Colonic mucosa (tissue), 4 donors: ENCODE measurements at regions not wholly inside any gene's neighbourhood (a gene's known extent, or its start where the extent isn't known, plus 50 kb on each side); places are given as distances from the start of the nearest gene placed in this dataset.

Experiments used
- DNase-seq: peaks from one replicate; pipeline ENCODE4 v3.0.0-alpha.2; 2020
- H3K27ac ChIP-seq: fragments of 200-600 bp; one replicate; pipeline ENCODE4 v1.8.0; 2021
- H3K27me3 ChIP-seq: fragments of 200-600 bp; one replicate; pipeline ENCODE4 v1.8.0; 2021
- H3K36me3 ChIP-seq: fragments of 200-600 bp; one replicate; pipeline ENCODE4 v1.8.0; 2021
- H3K4me1 ChIP-seq: fragments of 200-600 bp; one replicate; pipeline ENCODE4 v1.8.0; 2021; ENCODE audit warnings: mild to moderate bottlenecking
- H3K4me3 ChIP-seq: fragments of 200-600 bp; one replicate; pipeline ENCODE4 v1.8.0; 2021
- H3K9ac ChIP-seq, 2 donors: one replicate each; pipeline ENCODE4 v1.7.0; 2013; ENCODE audit warnings: control low read depth in 2 of 2, low read depth in 2 of 2, low read length in 2 of 2
- H3K9me3 ChIP-seq: fragments of 200-600 bp; one replicate; pipeline ENCODE4 v1.8.0; 2021
- CTCF ChIP-seq: fragments of 200-600 bp; IDR thresholded peaks from one replicate; pipeline ENCODE4 v1.8.0; 2022; ENCODE audit warnings: antibody characterized with exemption, mild to moderate bottlenecking
- intact Hi-C: fragments of 100-400 bp; cut with DNase I; formaldehyde crosslinking; loops from one replicate; pipeline ENCODE4 v1.14.1; 2022
- donor health status: healthy.
- donor health status: DM: no; HTN: no; CAD: no.
- donor health status: DM: no; HTN: no; CAD: no.

GRCh38 chr12:83665634-83666218, 979.0 kb downstream of the TMTC2 start:
- intact Hi-C loops = no loop called here
- TF ChIP-seq CTCF = no peak
- H3K4me3 ChIP-seq = no peak overlapping the region

GRCh38 chr12:83664650-83665049, 977.9 kb downstream of the TMTC2 start:
- H3K4me1 ChIP-seq = no peaks in the 10 kb centered on the region
- no peak overlapping the region for H3K27ac ChIP-seq
- TF ChIP-seq CTCF = no peak
- H3K9me3 ChIP-seq = no peaks in the 10 kb centered on the region
- no peak for DNase-seq
- H3K9ac ChIP-seq = no peak overlapping the region
- no peaks in the 10 kb centered on the region for H3K27me3 ChIP-seq
- intact Hi-C loops = no loop called here
- H3K4me3 ChIP-seq = no peak overlapping the region
- H3K36me3 ChIP-seq = no peaks in the 10 kb centered on the region

More at GRCh38 chr12:83665634-83666218, 979.0 kb downstream of the TMTC2 start:
- Histone ChIP-seq H3K27me3 (no peaks in the 10 kb centered on the region), H3K9ac (no peak overlapping the region), H3K36me3 (no peaks in the 10 kb centered on the region), H3K9me3 (no peaks in the 10 kb centered on the region), H3K27ac (no peak overlapping the region), H3K4me1 (no peaks in the 10 kb centered on the region)
- no peak for DNase-seq

- H3K4me3 ChIP-seq = no peak overlapping the region
- no peaks in the 10 kb centered on the region for H3K4me1 ChIP-seq
- H3K27ac ChIP-seq = no peak overlapping the region
- H3K9me3 ChIP-seq = no peaks in the 10 kb centered on the region
- H3K27me3 ChIP-seq = no peaks in the 10 kb centered on the region
- H3K9ac ChIP-seq = no peak overlapping the region
- DNase-seq = no peak
- no peak for TF ChIP-seq CTCF
- intact Hi-C loops = no loop called here
- H3K36me3 ChIP-seq = no peaks in the 10 kb centered on the region
Measured at GRCh38 chr12:83660727-83661358, 974.1 kb downstream of the TMTC2 start.

GRCh38 chr12:83659321-83659720, 972.6 kb downstream of the TMTC2 start:
- H3K9ac ChIP-seq = no peak overlapping the region
- TF ChIP-seq CTCF = no peak
- no peak overlapping the region for H3K27ac ChIP-seq
- H3K36me3 ChIP-seq = no peaks in the 10 kb centered on the region
- no peak overlapping the region for H3K4me3 ChIP-seq
- no peaks in the 10 kb centered on the region for H3K9me3 ChIP-seq
- no peak for DNase-seq
- no peaks in the 10 kb centered on the region for H3K4me1 ChIP-seq
- intact Hi-C loops = no loop called here
- H3K27me3 ChIP-seq = no peaks in the 10 kb centered on the region

- Histone ChIP-seq H3K4me1 (no peaks in the 10 kb centered on the region), H3K4me3 (no peak overlapping the region), H3K27ac (no peak overlapping the region), H3K9me3 (no peaks in the 10 kb centered on the region), H3K36me3 (no peaks in the 10 kb centered on the region), H3K9ac (no peak overlapping the region), H3K27me3 (no peaks in the 10 kb centered on the region)
- intact Hi-C loops = no loop called here
- DNase-seq = no peak
- no peak for TF ChIP-seq CTCF
Measured at GRCh38 chr12:83656004-83656403, 969.3 kb downstream of the TMTC2 start.
